Astrocyte (in vitro differentiated cells and primary cell): ENCODE measurements at regions not wholly inside any gene's neighbourhood (a gene's known extent, or its start where the extent isn't known, plus 50 kb on each side); places are given as distances from the start of the nearest gene placed in this dataset.

Experiments
- CTCF ChIP-seq: IDR thresholded peaks from 2 replicates; pipeline ENCODE4 v1.5.1; 2011; ENCODE audit warnings: low read depth, mild to moderate bottlenecking, inconsistent platforms, low read length, moderate library complexity; ENCODE audit not compliant: insufficient read depth
- EZH2 ChIP-seq: IDR thresholded peaks from 2 replicates; pipeline ENCODE4 v1.6.1; 2012; ENCODE audit warnings: mild to moderate bottlenecking, low read length, inconsistent platforms; ENCODE audit not compliant: insufficient read depth

GRCh38 chr12:22986997-22987396 is 362.0 kb downstream of the ETNK1 start:
- no peak for TF ChIP-seq CTCF
- no peak for TF ChIP-seq EZH2
